Mucosa of descending colon (tissue), 3 donors: ENCODE measurements at regions not wholly inside any gene's neighbourhood (a gene's known extent, or its start where the extent isn't known, plus 50 kb on each side); places are given as distances from the start of the nearest gene placed in this dataset.

ENCODE experiments used
- ATAC-seq: fragments of 200-7000 bp; cut with Tn5 transposase; one replicate; pipeline ENCODE4 v1.9.1; 2020; ENCODE audit warnings: mild to moderate bottlenecking, moderate library complexity
- DNase-seq, 3 donors: peaks; one replicate each; pipeline ENCODE4 v3.0.0-alpha.2; 2020
- H3K36me3 ChIP-seq: fragments of 200-600 bp; one replicate; pipeline ENCODE4 v1.8.0; 2021; ENCODE audit warnings: low read depth, mild to moderate bottlenecking
- H3K4me1 ChIP-seq: fragments of 200-600 bp; one replicate; pipeline ENCODE4 v1.8.0; 2021; ENCODE audit warnings: low read depth, mild to moderate bottlenecking
- H3K4me3 ChIP-seq: fragments of 200-600 bp; one replicate; pipeline ENCODE4 v1.8.0; 2021; ENCODE audit warnings: mild to moderate bottlenecking
- H3K9me3 ChIP-seq: fragments of 200-600 bp; one replicate; pipeline ENCODE4 v1.8.0; 2021; ENCODE audit warnings: mild to moderate bottlenecking
- CTCF ChIP-seq: fragments of 200-600 bp; IDR thresholded peaks from one replicate; pipeline ENCODE4 v1.8.0; 2022; ENCODE audit warnings: antibody characterized with exemption, mild to moderate bottlenecking
- intact Hi-C, 2 donors: fragments of 100-400 bp; cut with DNase I in 1 of 2; cut with micrococcal nuclease in 1 of 2; formaldehyde crosslinking; loops; one replicate each; pipeline versions ENCODE4 v1.11.0 to v1.11.1; 2022; cut with DNase I, micrococcal nuclease
- donor health status: DM: no; HTN: no; CAD: no; lungs with moderate emphysema.
- donor health status: DM: no; HTN: no; CAD: no.
- donor health status: DM: no; HTN: yes; CAD: no.

DNA sequence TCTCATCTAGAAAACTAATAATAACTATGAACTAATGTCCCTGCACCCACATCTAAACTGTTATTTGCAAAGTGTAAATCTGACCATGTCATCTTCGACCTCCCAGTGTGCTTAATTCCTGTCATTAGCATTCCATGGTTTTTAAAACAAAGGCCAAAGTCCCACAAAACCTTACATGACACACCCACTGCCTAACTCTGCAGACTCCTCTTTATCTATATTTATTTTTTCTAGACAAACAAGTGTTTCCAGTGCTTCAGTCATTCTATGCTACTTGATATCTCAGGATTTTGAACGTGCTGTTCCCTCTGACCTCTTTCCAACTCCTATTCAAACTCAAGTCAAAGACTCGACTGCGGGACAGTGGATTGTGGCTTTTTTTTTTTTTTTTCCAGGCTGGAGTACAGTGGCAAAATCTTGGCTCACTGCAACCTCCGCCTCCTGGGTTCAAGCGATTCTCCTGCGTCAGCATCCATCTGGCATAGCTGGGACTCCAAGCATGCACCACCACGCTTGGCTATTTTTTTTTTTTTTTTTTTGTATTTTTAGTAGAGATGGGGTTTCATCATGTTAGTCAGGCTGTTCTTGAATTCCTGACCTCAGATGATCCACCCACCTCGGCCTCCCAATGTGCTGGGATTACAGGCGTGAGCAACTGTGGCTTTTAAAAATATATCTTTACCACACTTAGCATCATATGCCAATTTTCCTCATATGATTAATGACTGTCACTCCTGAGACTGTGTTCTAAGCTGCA is 1511.0 kb downstream of the ARAP2 start:
- no peaks in the 10 kb centered on the region for H3K4me1 ChIP-seq
- intact Hi-C loops, result no loop called here
- H3K36me3 ChIP-seq, result no peaks in the 10 kb centered on the region
- ATAC-seq (no peak), DNase-seq (no peak)
- TF ChIP-seq CTCF, result no peak
- no peak overlapping the region for H3K4me3 ChIP-seq
- H3K9me3 ChIP-seq, result peaks cover 5% of the 10 kb centered on the region

GRCh38 chr4:34766935-34767334 is 1477.4 kb downstream of the ARAP2 start:
- H3K36me3 ChIP-seq, result no peaks in the 10 kb centered on the region
- DNase-seq (no peak), ATAC-seq (no peak)
- TF ChIP-seq CTCF, result no peak
- intact Hi-C loops, result no loop called here
- peaks cover 33% of the 10 kb centered on the region for H3K9me3 ChIP-seq
- H3K4me3 ChIP-seq, result no peak overlapping the region
- no peaks in the 10 kb centered on the region for H3K4me1 ChIP-seq

- no peak for ATAC-seq
- Histone ChIP-seq H3K4me3 (no peak overlapping the region), H3K36me3 (no peaks in the 10 kb centered on the region), H3K4me1 (no peaks in the 10 kb centered on the region), H3K9me3 (peaks cover 33% of the 10 kb centered on the region)
- no peak for DNase-seq
- TF ChIP-seq CTCF, result no peak
- intact Hi-C loops, result no loop called here
These were observed 1476.9 kb downstream of the ARAP2 start for GRCh38 chr4:34767407-34767806.

- no peak for TF ChIP-seq CTCF
- ATAC-seq (no peak), DNase-seq (no peak)
- Histone ChIP-seq H3K9me3 (peaks cover 20% of the 10 kb centered on the region), H3K4me3 (no peak overlapping the region), H3K36me3 (no peaks in the 10 kb centered on the region), H3K4me1 (no peaks in the 10 kb centered on the region)
- intact Hi-C loops, result no loop called here
These were observed 1472.7 kb downstream of the ARAP2 start for GRCh38 chr4:34771632-34772031.

- Histone ChIP-seq H3K4me3 (no peak overlapping the region), H3K9me3 (peaks cover 3% of the 10 kb centered on the region), H3K4me1 (no peaks in the 10 kb centered on the region), H3K36me3 (no peaks in the 10 kb centered on the region)
- ATAC-seq, result no peak
- no peak for TF ChIP-seq CTCF
- intact Hi-C loops, result no loop called here
- DNase-seq, result no peak
These were observed 1454.2 kb downstream of the ARAP2 start for GRCh38 chr4:34790131-34790530.

- ATAC-seq, result no peak
- TF ChIP-seq CTCF, result no peak
- H3K4me3 ChIP-seq, result no peak overlapping the region
- H3K36me3 ChIP-seq, result no peaks in the 10 kb centered on the region
- intact Hi-C loops, result no loop called here
- no peak for DNase-seq
- peaks cover 3% of the 10 kb centered on the region for H3K9me3 ChIP-seq
- no peaks in the 10 kb centered on the region for H3K4me1 ChIP-seq
These were observed 1453.1 kb downstream of the ARAP2 start for GRCh38 chr4:34791209-34791608.
